Astrocyte (in vitro differentiated cells and primary cell): ENCODE measurements at regions not wholly inside any gene's neighbourhood (a gene's known extent, or its start where the extent isn't known, plus 50 kb on each side); places are given as distances from the start of the nearest gene placed in this dataset.

Source experiments
- DNase-seq: peaks from one replicate; pipeline ENCODE4 v3.0.0-alpha.2; 2010; ENCODE audit warnings: low read depth
- FAIRE-seq: peaks from 2 replicates; lab custom pipeline; 2011; peaks lifted over from hg19 to GRCh38; lab: Jason Lieb, UNC
- H2AFZ ChIP-seq: 2 replicates; pipeline ENCODE4 v1.6.0; 2012; ENCODE audit warnings: low read depth, low read length, inconsistent platforms
- H3K27ac ChIP-seq: 2 replicates; pipeline ENCODE4 v1.5.1; 2011; ENCODE audit warnings: low read depth, low read length, inconsistent platforms
- H3K27me3 ChIP-seq: 2 replicates; pipeline ENCODE4 v1.6.0; 2011; ENCODE audit warnings: low read length, inconsistent platforms; ENCODE audit not compliant: insufficient read depth
- H3K36me3 ChIP-seq: 2 replicates; pipeline ENCODE4 v1.5.1; 2011; ENCODE audit warnings: low read length, inconsistent platforms; ENCODE audit not compliant: insufficient read depth
- H3K4me1 ChIP-seq: 2 replicates; pipeline ENCODE4 v1.5.1; 2011; ENCODE audit warnings: low read length, inconsistent platforms; ENCODE audit not compliant: insufficient read depth
- H3K4me2 ChIP-seq: 2 replicates; pipeline ENCODE4 v1.6.0; 2012; ENCODE audit warnings: low read length, inconsistent platforms
- H3K4me3 ChIP-seq: 2 replicates; pipeline ENCODE4 v1.5.1; 2011; ENCODE audit warnings: low read depth, mild to moderate bottlenecking, low read length, inconsistent platforms; ENCODE audit not compliant: insufficient read depth
- H3K79me2 ChIP-seq: 2 replicates; pipeline ENCODE4 v1.6.0; 2012; ENCODE audit warnings: mild to moderate bottlenecking, low read length, inconsistent platforms; ENCODE audit not compliant: insufficient read depth
- H3K9ac ChIP-seq: 2 replicates; pipeline ENCODE4 v1.6.0; 2012; ENCODE audit warnings: mild to moderate bottlenecking, low read length, inconsistent platforms
- H3K9me3 ChIP-seq: 2 replicates; pipeline ENCODE4 v1.5.1; 2012; ENCODE audit warnings: low read depth, mild to moderate bottlenecking, low read length, inconsistent platforms; ENCODE audit not compliant: insufficient read depth
- H4K20me1 ChIP-seq: 2 replicates; pipeline ENCODE4 v1.6.0; 2012; ENCODE audit warnings: low read length, inconsistent platforms; ENCODE audit not compliant: insufficient read depth
- H3K27ac Mint-ChIP-seq: one replicate; pipeline ENCODE4 v1.8.0; 2021; ENCODE audit warnings: mild to moderate bottlenecking, mixed read lengths; ENCODE audit not compliant: unreplicated experiment
- H3K27me3 Mint-ChIP-seq: one replicate; pipeline ENCODE4 v1.8.0; 2021; ENCODE audit warnings: low read depth, mixed read lengths; ENCODE audit not compliant: unreplicated experiment
- H3K36me3 Mint-ChIP-seq: one replicate; pipeline ENCODE4 v1.8.0; 2021; ENCODE audit warnings: low read depth, mixed read lengths; ENCODE audit not compliant: unreplicated experiment
- H3K4me1 Mint-ChIP-seq: one replicate; pipeline ENCODE4 v1.8.0; 2021; ENCODE audit warnings: low read depth, mixed read lengths; ENCODE audit not compliant: unreplicated experiment
- H3K4me3 Mint-ChIP-seq: one replicate; pipeline ENCODE4 v1.8.0; 2021; ENCODE audit warnings: mild to moderate bottlenecking, moderate library complexity, mixed read lengths; ENCODE audit not compliant: unreplicated experiment
- H3K9me3 Mint-ChIP-seq: one replicate; pipeline ENCODE4 v1.8.0; 2021; ENCODE audit warnings: mild to moderate bottlenecking, mixed read lengths; ENCODE audit not compliant: unreplicated experiment
- EZH2 ChIP-seq: IDR thresholded peaks from 2 replicates; pipeline ENCODE4 v1.6.1; 2012; ENCODE audit warnings: mild to moderate bottlenecking, low read length, inconsistent platforms; ENCODE audit not compliant: insufficient read depth
- TF ChIP-seq, protein P1 (sequence below): IDR thresholded peaks from 2 replicates; pipeline ENCODE4 v1.5.1; 2011; ENCODE audit warnings: low read depth, mild to moderate bottlenecking, inconsistent platforms, low read length, moderate library complexity; ENCODE audit not compliant: insufficient read depth

GRCh38 chr14:48580692-48581091 is 905.3 kb upstream of the MDGA2 start:
- no peaks in the 10 kb centered on the region for H3K79me2 ChIP-seq
- Mint-ChIP-seq H3K4me1 (no peaks in the 10 kb centered on the region), H3K36me3 (no peaks in the 10 kb centered on the region), H3K27ac (no peak overlapping the region), H3K4me3 (no peak overlapping the region), H3K9me3 (no peaks in the 10 kb centered on the region), H3K27me3 (no peaks in the 10 kb centered on the region)
- H3K9me3 ChIP-seq, result no peaks in the 10 kb centered on the region
- TF ChIP-seq, protein P1, sequence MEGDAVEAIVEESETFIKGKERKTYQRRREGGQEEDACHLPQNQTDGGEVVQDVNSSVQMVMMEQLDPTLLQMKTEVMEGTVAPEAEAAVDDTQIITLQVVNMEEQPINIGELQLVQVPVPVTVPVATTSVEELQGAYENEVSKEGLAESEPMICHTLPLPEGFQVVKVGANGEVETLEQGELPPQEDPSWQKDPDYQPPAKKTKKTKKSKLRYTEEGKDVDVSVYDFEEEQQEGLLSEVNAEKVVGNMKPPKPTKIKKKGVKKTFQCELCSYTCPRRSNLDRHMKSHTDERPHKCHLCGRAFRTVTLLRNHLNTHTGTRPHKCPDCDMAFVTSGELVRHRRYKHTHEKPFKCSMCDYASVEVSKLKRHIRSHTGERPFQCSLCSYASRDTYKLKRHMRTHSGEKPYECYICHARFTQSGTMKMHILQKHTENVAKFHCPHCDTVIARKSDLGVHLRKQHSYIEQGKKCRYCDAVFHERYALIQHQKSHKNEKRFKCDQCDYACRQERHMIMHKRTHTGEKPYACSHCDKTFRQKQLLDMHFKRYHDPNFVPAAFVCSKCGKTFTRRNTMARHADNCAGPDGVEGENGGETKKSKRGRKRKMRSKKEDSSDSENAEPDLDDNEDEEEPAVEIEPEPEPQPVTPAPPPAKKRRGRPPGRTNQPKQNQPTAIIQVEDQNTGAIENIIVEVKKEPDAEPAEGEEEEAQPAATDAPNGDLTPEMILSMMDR, result no peak
- FAIRE-seq (no peak), DNase-seq (no peak)
- H3K9ac ChIP-seq, result no peak overlapping the region
- no peak overlapping the region for H3K27ac ChIP-seq
- no peaks in the 10 kb centered on the region for H3K27me3 ChIP-seq
- H2AFZ ChIP-seq, result no peak overlapping the region
- no peaks in the 10 kb centered on the region for H3K4me1 ChIP-seq
- H3K4me3 ChIP-seq, result no peak overlapping the region
- H3K36me3 ChIP-seq, result no peaks in the 10 kb centered on the region
- no peak overlapping the region for H3K4me2 ChIP-seq
- H4K20me1 ChIP-seq, result no peaks in the 10 kb centered on the region

DNA sequence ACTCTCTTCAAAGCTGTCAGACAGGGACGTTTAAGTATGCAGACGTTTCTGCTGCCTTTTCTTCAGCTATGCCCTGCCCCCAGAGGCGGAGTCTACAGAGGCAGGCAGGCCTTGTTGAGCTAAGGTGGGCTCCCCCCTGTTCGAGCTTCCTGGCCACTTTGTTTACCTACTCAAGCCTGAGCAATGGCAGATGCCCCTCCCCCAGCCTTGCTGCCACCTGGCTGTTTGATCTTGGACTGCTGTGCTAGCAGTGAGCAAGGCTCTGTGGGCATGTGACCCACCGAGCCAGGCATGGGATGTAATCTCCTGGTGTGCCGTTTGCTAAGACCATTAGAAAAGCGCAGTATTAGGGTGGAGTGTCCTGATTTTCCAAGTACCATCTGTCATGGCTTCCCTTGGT is 900.4 kb upstream of the MDGA2 start:
- no peak for DNase-seq
- H3K9me3 Mint-ChIP-seq, result peaks cover 9% of the 10 kb centered on the region

DNA sequence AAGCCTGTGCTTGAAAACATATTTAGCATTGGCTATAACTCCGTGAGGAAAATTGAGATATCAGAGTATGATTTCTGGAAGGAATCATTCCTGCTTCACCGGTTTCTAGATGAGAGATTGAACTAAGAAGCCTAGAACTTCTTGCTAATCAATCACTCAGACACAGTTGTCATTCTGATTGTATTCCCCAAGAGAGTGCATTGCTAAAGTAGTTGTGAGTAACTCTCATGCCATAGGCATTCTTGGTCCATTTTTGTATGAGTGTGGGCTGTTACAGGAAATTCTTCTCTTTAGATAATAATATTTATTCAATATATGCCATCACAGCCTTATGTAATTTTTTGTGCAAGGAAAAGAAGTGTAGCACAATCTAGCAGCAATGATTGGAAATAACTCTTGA is 893.3 kb upstream of the MDGA2 start:
- Histone ChIP-seq H3K79me2 (no peaks in the 10 kb centered on the region), H3K4me2 (no peak overlapping the region), H3K27ac (no peak overlapping the region), H3K4me1 (no peaks in the 10 kb centered on the region), H4K20me1 (no peaks in the 10 kb centered on the region), H3K9me3 (no peaks in the 10 kb centered on the region), H2AFZ (no peak overlapping the region), H3K9ac (no peak overlapping the region), H3K36me3 (no peaks in the 10 kb centered on the region), H3K27me3 (no peaks in the 10 kb centered on the region), H3K4me3 (no peak overlapping the region)
- Mint-ChIP-seq H3K27ac (no peak overlapping the region), H3K4me1 (peaks cover 6% of the 10 kb centered on the region), H3K27me3 (no peaks in the 10 kb centered on the region), H3K36me3 (no peaks in the 10 kb centered on the region), H3K9me3 (peaks cover 15% of the 10 kb centered on the region), H3K4me3 (no peak overlapping the region)
- FAIRE-seq, result no peak
- DNase-seq, result peak; percentile 14
- TF ChIP-seq, protein P1, result no peak
- TF ChIP-seq EZH2, result no peak

More for the DNA sequence above, 900.4 kb upstream of the MDGA2 start:
- no peaks in the 10 kb centered on the region for H3K27me3 ChIP-seq
- no peaks in the 10 kb centered on the region for H3K36me3 Mint-ChIP-seq
- H3K4me3 ChIP-seq, result no peak overlapping the region
- H3K79me2 ChIP-seq, result no peaks in the 10 kb centered on the region
- no peak overlapping the region for H2AFZ ChIP-seq
- no peaks in the 10 kb centered on the region for H3K27me3 Mint-ChIP-seq
- H3K4me3 Mint-ChIP-seq, result no peak overlapping the region
- no peak overlapping the region for H3K4me2 ChIP-seq
- H3K9ac ChIP-seq, result no peak overlapping the region
- no peak for FAIRE-seq
- no peaks in the 10 kb centered on the region for H3K4me1 ChIP-seq
- TF ChIP-seq, protein P1, result no peak
- TF ChIP-seq EZH2, result no peak
- no peak overlapping the region for H3K27ac ChIP-seq
- H3K36me3 ChIP-seq, result no peaks in the 10 kb centered on the region
- no peak overlapping the region for H3K27ac Mint-ChIP-seq
- H3K4me1 Mint-ChIP-seq, result no peaks in the 10 kb centered on the region
- H4K20me1 ChIP-seq, result no peaks in the 10 kb centered on the region
- no peaks in the 10 kb centered on the region for H3K9me3 ChIP-seq
